Upper lobe of right lung (tissue), 1 donor: ENCODE measurements at regions not wholly inside any gene's neighbourhood (a gene's known extent, or its start where the extent isn't known, plus 50 kb on each side); places are given as distances from the start of the nearest gene placed in this dataset.
A peak's percentile ranks its signal among the peaks of the same experiment; 100 is the strongest.
"Not testable (repeated sequence)": the region's sequence is repeated elsewhere in the genome, so short reads cannot be mapped to it uniquely, and the experiment has no call there.

Source experiments
- ATAC-seq: fragments of 200-7000 bp; cut with Tn5 transposase; one replicate; pipeline ENCODE4 v1.9.1; 2020; ENCODE audit warnings: mild to moderate bottlenecking, moderate library complexity
- DNase-seq: peaks from one replicate; pipeline ENCODE4 v3.0.0-alpha.2; 2020
- H3K27ac ChIP-seq: fragments of 200-600 bp; one replicate; pipeline ENCODE4 v1.8.0; 2022
- H3K27me3 ChIP-seq: fragments of 200-600 bp; one replicate; pipeline ENCODE4 v1.8.0; 2022; ENCODE audit warnings: mild to moderate bottlenecking
- H3K36me3 ChIP-seq: fragments of 200-600 bp; one replicate; pipeline ENCODE4 v1.8.0; 2022
- H3K4me1 ChIP-seq: fragments of 200-600 bp; one replicate; pipeline ENCODE4 v1.8.0; 2022
- H3K4me3 ChIP-seq: fragments of 200-600 bp; one replicate; pipeline ENCODE4 v1.8.0; 2022; ENCODE audit warnings: mild to moderate bottlenecking
- H3K9me3 ChIP-seq: fragments of 200-600 bp; one replicate; pipeline ENCODE4 v1.8.0; 2022
- CTCF ChIP-seq: fragments of 200-600 bp; IDR thresholded peaks from one replicate; pipeline ENCODE4 v1.8.0; 2022; ENCODE audit warnings: antibody characterized with exemption
- intact Hi-C: fragments of 100-400 bp; cut with DNase I; formaldehyde crosslinking; loops from one replicate; pipeline ENCODE4 v1.11.0; 2022
- donor health status: DM: no; HTN: yes; CAD: no; lungs with severe emphysema.

GRCh38 chr4:24211856-24212255 lies 322.0 kb upstream of the PPARGC1A start:
- no peaks in the 10 kb centered on the region for H3K27me3 ChIP-seq
- ATAC-seq (no peak), DNase-seq (no peak)
- no peaks in the 10 kb centered on the region for H3K36me3 ChIP-seq
- intact Hi-C loops, result no loop called here
- H3K27ac ChIP-seq, result no peak overlapping the region
- H3K9me3 ChIP-seq, result no peaks in the 10 kb centered on the region
- H3K4me1 ChIP-seq, result no peaks in the 10 kb centered on the region
- H3K4me3 ChIP-seq, result no peak overlapping the region
- TF ChIP-seq CTCF, result no peak

GRCh38 chr4:24210332-24210902 lies 320.6 kb upstream of the PPARGC1A start:
- Histone ChIP-seq H3K9me3 (no peaks in the 10 kb centered on the region), H3K4me1 (no peaks in the 10 kb centered on the region), H3K27ac (peak overlapping the region; percentile 67), H3K4me3 (peak overlapping the region; percentile 0), H3K27me3 (no peaks in the 10 kb centered on the region), H3K36me3 (no peaks in the 10 kb centered on the region)
- intact Hi-C loops, result no loop called here
- DNase-seq (peak; percentile 69), ATAC-seq (peak; percentile 85)
- TF ChIP-seq CTCF, result no peak

DNA sequence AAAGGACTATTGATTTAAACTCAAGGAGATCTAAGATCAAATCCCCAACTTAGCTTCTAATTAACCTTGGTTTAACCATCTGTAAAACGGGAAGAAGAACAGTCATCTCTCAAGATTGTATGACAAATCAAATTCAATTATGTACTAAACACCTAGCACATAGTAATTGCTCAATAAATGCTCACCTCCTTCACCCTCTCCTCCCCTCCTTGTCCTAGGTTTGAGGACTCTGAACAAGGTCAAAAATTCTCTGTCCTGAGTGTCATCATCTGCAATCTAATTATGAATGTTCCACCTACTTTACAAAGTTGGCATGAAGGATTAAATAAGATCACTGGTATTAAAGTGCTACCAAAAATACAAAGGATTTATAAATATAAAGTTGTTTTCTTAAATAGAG lies 320.1 kb upstream of the PPARGC1A start:
- no peak for DNase-seq
- no peaks in the 10 kb centered on the region for H3K36me3 ChIP-seq
- H3K4me1 ChIP-seq, result no peaks in the 10 kb centered on the region
- H3K27me3 ChIP-seq, result no peaks in the 10 kb centered on the region
- ATAC-seq, result no peak
- no peak for TF ChIP-seq CTCF
- intact Hi-C loops, result no loop called here
- H3K27ac ChIP-seq, result peak overlapping the region; percentile 67
- H3K4me3 ChIP-seq, result no peak overlapping the region
- H3K9me3 ChIP-seq, result no peaks in the 10 kb centered on the region

DNA sequence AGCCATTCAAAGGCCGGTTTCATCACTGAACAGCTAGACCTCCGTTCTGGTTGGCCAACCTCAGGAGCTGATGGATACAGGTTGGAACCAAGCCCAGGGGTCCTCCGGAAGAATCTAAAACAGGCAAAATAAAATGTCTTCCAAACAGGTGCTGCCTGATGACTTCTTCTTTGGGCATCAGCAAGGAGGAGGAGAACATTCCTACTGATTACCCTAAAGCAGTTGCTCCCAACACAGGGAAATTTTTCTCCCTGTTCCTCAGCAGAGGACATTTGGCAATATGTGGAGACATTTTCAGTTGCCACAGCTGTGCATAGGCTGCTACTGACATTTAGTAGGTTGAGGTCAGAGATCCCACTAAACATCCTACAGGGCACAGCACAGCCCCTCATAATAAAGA lies 319.3 kb upstream of the PPARGC1A start:
- Histone ChIP-seq H3K27ac (no peak overlapping the region), H3K4me3 (no peak overlapping the region), H3K4me1 (no peaks in the 10 kb centered on the region), H3K9me3 (no peaks in the 10 kb centered on the region), H3K27me3 (no peaks in the 10 kb centered on the region), H3K36me3 (no peaks in the 10 kb centered on the region)
- intact Hi-C loops, result no loop called here
- TF ChIP-seq CTCF, result no peak
- DNase-seq (no peak), ATAC-seq (no peak)

DNA sequence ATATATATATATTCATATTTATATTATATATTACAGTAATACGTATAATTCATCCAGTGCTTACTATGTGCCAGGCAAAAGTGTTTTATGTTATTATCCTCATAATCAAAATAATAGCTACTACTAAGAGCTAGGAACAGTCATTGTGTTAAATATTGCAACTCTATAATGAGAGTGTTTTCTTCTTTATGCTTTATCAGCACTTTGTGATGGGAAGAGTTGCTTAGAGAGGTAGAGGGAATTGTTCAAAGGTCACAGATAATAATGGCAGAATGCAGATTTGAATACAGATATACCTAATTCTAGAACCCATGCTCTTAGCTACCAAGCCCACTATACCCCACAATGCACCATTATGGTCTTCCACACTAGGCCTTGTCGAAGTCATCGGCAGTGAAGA lies 318.8 kb upstream of the PPARGC1A start:
- TF ChIP-seq CTCF, result no peak
- Histone ChIP-seq H3K27ac (no peak overlapping the region), H3K27me3 (no peaks in the 10 kb centered on the region), H3K4me1 (no peaks in the 10 kb centered on the region), H3K9me3 (no peaks in the 10 kb centered on the region), H3K36me3 (no peaks in the 10 kb centered on the region), H3K4me3 (no peak overlapping the region)
- no peak for ATAC-seq
- no peak for DNase-seq
- intact Hi-C loops, result no loop called here

GRCh38 chr4:24204708-24205107 lies 314.9 kb upstream of the PPARGC1A start:
- intact Hi-C loops, H3K4me1 ChIP-seq, ATAC-seq, H3K27me3 ChIP-seq, H3K36me3 ChIP-seq, H3K4me3 ChIP-seq, DNase-seq, H3K27ac ChIP-seq, H3K9me3 ChIP-seq: not testable (repeated sequence)
